Ecto neural progenitor cell (in vitro differentiated cells): ENCODE measurements at regions not wholly inside any gene's neighbourhood (a gene's known extent, or its start where the extent isn't known, plus 50 kb on each side); places are given as distances from the start of the nearest gene placed in this dataset.

Experiments
- DNase-seq: peaks from one replicate; pipeline ENCODE4 v3.0.0-alpha.2; 2018; ENCODE audit warnings: low spot score

DNA sequence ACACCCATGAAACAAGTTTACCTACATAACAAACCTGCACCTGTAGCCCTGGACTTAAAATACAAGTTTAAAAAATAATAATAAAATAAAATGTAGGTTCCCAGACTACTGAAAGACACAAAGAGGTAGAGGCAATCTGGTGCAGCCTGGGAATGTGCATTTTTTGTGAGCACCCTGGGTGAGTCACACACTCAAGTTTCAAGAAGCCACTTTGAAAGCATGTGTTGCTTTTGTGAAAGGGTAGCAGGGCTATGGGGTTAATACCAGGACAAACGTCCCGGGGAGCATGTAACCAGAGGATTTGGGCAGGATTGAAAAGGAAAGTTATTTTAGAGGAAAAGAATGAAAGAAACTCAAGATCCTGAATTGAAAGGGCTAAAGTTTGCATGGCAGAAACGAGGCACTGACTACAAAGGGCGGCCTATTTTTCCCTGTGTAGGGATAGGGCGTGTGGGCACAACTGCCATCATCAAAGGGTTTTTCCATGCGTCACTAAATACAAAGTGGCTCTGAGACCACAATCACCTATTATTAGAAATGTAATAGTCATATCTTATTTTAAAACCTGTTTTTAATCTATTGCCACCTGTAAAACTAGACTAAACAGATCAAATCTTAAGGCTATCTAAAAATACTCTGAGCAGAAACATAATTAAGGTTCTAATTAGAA, 314.9 kb downstream of the COG6 start:
- DNase-seq = no peak

DNA sequence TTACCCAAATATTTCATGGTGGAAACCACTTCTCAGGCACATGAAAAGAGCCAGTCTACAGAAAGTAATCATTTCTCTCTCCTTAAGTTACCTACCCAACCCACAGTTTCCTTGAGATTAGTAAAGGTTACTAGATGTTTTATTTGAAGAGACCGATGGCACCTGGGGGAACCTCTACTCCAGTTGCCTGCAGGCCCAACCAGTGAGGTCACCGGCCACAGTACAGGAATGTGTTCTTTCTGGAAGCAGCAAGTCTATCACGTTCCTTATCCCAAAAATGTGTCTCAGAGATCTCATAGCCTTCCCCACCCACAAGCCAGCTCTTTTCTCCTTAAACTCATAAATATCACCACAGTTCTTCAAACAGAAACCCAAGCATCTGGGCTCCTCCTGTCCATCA, 316.1 kb downstream of the COG6 start:
- no peak for DNase-seq

DNA sequence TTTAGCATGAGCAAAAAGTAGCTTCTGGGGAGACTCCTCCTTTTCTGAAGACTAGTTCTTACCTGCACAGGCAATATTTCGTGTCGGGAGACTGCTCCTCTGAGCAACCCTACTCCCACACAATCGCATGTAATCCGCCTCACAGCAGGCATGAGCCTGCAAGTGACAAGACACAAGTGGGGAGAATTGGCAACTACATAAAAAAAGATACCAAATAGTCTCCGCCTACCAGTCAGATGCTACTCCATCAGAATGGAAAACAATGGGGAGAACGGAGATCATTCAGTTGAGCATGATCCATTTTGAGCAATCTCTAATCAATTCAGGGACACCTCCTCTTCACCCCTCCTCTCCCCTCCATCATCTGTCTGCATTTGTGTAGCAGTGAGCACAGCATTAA, 321.0 kb downstream of the COG6 start:
- DNase-seq = no peak

DNA sequence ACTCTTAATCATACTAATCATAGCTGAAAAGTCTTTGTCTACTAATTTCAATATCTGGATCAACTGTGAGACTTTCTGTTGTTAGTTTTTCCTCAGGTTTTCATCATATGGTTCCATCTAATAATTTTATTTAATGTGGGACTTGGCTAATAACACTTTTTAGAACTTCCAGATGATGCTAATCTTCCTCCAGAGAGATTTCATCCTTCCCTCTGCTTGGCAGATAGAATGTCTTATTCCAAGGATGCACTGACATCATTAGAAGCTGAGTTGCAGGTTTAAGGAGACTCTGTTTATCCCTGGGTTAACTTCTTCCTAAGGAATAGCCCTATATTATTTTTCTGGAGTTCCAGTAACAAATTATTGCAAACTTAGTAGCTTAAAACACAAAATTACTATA, 325.6 kb downstream of the COG6 start:
- no peak for DNase-seq

DNA sequence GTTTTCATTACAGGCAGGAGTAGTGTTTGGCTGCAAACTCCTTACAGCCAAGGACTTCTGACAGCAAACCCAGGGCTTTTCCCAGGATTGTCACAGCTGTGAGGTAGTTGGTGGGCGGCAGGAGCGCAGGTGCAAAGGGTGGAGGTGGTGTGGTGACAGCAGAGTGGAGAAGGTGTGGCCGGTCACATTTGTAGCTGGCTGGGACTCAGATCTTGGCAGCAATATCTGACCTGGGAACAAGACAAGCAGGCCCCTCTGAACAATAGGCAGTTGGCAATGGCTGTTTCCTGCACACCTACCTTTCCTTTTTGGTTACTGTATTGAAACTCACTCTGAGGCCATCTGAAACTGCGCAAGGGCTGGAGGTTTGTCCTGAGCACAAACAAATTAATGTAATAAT, 327.3 kb downstream of the COG6 start:
- no peak for DNase-seq

DNA sequence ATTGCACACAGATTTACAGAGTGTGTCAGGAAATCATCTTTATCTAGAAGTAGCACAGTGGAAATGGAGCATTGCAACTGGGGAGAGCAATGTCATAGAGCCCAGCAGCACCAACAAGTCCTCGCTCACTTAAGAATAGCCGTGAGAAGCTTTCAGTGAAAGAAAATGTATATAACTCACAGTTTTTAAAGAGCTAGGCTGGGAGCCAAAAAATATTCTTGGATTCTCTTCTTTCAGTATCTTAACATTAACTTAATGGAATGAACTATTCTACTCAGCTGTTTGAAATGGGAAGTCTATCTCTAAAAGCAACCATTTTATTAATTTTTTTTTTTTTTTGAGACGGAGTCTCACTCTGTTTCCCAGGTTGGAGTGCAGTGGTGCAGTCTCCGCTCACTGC, 329.6 kb downstream of the COG6 start:
- no peak for DNase-seq

DNA sequence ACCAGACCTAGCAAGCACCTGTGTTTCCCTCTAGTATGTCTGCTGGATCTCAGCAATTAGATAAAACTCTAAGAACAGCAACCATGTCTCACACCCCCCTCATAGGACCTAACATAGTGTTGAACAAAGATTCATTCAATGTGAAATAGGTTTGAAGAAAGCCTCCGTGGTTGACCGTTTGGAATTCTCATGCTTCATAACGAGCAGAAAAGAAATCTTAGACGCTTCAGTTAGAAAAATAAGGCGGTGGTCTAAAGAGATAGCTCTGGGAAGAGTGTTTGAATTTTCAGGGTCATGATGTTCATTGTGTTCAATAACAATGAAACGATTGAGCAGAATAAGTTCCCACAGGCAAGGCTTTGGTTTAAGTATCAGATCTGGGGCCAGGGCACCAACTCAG, 332.9 kb downstream of the COG6 start:
- no peak for DNase-seq

DNA sequence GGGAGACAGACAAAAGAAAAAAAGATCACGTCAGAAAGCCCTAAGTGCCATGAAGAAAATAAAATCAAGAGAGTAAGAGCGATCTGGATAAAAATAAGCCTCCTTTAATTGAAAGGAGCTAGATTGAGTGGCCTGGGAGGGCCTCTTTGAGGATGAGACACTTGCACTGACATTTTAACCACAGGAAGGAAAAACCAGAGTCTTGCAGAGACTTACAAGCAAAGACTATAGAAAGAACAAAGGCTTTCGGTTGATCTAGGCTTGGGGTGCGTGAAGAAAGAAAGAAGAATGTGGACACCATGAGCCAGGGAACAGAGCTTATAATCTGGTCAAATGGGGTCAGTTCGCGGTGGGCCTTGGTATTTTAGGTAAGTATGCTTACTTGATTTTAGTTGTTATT, 342.7 kb downstream of the COG6 start:
- DNase-seq = no peak

DNA sequence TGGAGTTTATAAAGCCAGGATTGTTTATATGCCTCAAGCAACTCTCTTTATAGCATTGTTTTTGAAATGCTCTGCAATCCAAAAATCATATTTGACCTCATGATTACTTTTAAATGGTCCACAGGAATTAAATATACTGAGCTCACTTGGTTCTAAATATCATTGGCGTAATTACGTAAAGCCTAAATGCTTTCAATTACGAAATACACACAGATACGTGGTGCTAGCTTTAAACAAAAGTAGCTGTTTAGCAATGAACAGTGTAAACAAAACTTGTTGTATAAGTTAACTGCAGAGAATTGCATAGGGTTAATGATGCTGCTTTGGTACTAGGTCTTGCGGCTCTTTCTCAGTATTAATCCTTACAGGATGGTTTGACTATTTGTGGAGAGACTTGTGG, 346.6 kb downstream of the COG6 start:
- no peak for DNase-seq

DNA sequence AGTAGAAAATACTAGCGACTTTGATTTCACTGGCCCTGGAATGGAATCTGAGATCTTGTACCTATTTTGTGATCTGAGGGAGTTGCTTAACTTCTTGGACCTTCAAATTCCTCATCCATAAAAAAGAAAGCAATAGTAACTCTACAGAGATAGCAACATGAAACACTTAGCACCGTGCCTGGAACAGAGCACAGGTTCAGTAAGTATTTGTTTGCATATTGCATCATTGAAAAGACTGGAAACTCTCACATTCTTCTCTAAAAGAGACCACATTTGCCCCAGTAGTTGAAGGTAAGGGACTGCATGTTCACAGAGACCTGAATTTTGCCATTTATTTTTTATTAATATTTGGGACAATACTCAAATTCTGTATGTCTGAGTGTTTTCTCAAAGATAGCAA, 358.1 kb downstream of the COG6 start:
- no peak for DNase-seq

DNA sequence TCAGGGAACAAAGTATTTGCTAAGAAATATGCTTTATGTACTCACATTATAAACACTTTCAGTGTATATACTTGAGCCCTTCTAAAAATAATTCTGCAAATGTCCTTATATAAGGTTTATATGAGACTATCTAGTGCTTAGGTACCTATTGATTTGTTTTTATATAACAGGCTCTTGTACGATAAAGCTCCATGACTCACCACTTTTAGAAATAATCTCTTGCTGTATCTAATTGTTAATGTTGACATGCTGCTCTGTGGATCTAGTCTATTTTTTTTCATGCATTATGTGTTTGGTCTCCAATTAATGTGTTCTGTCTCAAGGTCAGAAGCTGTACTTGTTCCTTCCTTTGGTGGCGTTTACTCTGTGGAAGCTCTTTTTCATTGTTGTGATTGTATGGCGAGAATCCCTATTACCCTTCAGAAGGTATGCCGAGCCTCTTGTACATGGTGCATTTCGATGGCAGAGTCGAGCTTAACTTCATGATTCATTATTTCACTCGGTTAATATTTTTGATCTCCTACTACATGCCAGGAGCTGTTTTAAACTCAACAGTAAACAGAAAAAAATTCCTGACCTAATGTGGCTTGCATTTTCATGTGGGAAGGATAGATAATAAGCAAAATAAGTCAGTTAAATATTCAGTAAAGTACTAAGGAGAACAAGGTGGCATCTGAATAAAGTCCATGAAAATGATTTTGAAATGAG, 361.6 kb downstream of the COG6 start:
- DNase-seq = no peak

DNA sequence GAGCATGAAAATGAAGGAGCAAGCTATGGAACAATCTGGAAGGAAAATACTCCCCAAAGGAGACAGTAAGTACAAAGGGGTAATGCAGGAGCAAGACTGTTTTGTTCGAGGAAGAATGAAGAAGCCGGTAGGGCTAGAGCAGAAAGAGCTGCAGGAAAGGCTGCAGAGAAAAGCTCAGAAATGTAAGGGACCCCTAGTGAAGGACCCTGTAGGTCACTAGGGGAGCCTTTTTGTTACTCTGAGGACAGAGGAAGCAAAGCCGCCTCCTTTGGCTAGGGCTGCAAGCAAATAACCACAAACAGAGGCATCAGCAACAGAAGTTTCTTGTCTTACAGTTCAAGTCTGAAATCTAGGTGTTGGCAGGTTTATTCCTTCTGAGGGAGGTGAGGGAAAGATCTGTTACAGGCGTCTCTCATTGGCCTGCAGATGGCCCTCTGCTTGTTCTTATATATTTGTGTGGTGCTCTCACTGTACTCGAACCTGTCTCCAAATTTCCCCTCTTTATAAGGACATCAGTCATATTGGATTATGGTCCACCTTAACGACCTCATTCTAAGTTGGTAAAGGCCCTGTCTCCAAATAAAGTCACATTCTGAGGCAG, 362.3 kb downstream of the COG6 start:
- DNase-seq = no peak

DNA sequence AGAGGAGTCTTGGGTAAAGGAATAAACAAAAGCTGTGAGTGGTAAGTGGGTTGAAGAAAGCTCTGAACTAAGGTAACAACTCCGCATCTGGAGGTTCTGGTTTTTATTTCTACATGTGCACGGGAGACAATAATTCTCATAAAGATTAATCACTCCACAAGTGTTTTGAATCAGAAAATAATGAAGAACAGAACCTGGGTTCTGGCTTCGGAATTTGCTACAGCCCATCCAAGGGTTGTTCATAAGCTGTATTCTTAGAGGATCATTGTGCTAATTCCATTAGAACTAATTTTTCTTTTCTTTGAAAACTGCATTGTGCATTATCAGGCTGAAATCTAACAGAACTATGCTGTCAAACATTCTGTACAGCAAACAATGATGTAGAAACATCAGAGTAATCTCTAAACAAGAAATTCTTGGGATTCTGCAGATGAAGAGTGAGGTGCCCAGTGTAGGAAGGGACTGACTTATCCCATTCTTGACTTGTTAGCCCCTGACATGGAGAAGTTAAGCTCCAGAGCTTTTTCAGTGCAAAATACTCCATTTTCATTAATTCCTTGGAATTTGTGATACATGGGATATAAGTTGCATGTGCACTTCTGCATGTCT, 368.2 kb downstream of the COG6 start:
- no peak for DNase-seq

DNA sequence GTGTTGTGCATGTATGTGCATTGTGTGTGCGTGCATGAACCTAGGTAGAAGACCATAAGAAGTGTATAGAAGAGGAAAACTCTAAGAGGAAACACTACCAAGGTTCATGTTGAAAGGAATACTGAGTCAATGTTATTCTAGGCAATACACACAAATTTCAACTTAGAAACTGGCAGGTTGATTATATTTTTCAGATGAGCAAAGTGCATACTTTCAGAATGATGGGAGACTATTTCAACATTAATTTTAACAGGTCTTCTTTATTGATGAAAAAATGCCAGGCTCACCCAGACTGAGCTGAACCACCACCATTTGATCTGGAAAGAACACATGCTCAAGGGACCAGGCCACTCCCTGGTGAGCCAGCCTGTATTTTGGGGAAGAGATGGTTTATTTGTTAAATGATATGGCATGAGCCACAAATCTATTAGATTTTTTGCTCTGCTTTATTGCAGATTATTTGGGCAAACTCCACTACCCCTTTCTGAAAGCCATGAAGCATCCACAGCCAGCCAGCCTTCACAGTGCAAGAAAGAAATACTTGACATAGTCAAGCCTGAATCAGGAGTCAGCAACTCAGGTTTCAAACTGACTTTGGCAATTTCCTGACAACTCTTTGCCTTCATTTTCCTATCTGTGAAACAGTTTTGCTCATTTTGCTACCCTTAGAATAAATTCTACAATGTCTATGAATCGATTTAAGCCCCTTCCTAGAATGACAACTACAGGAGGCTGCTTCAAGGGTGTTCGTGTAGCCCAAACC, 368.9 kb downstream of the COG6 start:
- DNase-seq = no peak

DNA sequence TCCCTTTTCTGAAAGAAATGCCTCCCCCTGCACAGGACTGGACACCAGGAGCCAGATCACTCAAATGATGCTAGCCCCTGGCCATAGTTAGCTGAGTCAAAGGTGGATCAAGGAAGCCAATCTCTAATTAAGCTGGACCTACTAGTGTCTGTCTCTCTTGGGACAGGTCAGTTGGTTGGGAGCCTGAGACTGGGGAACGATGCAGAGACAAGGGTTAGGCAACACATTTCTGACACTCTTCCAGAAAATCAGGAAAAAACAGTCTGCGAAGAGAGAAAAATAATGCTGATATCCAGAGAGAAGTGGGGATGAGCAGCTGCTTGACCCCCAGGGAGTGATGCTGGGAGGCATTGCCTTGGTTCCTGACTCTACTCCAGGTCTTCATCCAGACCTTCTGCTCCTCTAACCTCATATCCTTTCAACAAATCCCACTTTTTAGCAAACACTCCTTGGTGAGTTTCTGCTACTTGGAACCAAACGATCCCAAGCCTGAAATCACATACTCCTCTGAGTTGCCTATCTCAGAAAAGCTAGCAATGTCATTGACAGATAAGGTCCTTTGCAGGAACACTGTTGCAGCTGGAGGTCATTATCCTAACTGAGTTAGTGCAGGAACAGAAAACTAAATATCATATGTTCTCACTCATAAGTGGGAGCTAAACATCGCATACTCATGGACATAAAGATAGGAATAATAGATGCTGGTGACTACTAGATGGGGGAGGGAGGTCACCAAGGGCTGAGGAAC, 369.7 kb downstream of the COG6 start:
- no peak for DNase-seq

DNA sequence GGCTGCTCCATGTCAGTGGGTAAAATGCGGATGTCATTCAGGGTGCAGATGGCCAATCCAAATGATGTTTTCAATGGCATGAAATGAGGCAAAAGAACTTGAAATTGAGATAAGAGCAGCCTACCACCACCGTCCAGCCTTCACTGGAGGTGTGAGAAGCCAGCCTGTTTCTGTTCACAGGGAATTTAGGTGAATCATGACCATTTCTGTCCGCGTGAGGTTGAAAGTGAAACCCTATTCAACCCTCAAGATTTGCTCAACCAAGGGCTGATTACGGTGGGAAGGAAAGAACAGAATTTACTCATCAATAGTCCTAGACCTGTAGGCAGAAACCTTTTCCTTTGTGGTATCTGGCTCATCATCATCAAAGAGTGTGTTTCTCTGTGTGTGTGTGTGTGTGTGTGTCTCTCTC, 370.7 kb downstream of the COG6 start:
- no peak for DNase-seq

DNA sequence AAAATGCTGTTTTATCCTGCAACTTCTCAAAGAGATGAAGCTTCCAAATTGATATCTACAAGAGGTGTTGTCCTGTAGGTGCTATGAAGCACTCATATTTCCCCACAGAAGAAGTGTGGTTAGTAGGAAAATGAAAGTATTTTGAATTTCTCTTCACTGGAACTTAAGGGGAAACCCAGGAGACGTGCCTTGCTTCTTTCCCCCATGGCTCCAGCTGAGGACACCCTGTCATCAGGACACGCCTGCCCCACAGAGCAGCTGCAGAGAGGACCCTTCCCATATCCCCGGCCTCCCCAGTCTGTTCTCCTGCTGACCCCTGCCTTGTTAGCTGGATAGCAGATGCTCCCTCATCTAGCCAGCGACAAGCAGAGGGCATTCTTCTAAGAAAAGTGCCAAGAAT, 371.3 kb downstream of the COG6 start:
- no peak for DNase-seq

DNA sequence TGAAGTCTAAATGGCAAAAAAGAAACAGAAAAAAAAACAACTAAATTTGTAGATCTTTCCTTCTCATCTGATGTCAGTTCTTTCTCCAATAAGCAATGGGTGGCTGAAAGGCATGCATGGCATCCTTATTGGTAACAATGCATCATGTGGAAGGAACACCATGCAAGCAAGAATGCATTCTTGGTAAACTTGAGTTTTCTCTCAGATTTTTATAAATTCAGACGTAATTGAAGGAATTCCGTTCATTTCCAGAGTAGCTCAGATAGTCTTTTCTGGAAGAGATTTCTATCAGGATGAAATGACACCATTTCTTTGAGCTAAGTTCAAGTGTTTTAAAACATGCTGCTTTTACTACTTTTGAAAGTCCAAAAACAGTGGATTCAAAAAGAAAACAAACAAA, 373.0 kb downstream of the COG6 start:
- no peak for DNase-seq

DNA sequence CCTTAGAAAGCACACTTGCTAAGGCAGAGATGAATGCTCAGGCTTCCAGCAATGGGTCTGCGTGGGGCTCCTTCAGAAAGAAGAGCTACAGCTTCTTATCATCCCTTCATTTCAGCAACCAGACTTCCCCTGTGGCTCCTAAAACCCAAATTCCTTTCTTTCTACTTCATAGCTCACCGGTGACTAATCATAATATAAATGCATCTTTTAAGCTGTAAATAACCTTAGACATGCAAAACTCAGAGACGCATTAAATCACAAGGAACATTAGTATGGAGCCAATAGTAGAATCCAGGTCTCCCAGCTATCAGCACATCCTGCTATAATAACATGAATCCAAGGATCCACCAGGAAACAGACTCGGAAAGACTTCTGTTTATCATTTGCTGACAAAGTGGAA, 375.6 kb downstream of the COG6 start:
- DNase-seq = no peak

DNA sequence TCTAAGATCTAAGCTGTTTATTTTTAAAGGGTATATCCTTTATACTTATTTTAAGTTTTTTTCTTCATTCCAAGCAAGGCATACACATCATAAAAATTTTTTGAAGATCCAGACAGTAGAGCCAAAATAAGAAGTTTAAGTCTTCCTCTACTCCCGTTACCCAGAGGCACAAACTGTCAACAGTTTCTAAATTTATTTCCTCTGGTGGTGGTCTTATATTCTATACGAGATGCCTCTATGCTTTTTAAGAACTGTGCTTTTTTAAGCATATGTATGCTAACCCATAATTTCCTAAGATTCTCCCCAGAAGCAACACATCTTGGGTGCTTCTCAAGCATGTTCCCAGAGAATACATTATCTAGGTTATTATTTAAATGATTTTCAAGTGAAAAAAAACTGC, 383.6 kb downstream of the COG6 start:
- no peak for DNase-seq

DNA sequence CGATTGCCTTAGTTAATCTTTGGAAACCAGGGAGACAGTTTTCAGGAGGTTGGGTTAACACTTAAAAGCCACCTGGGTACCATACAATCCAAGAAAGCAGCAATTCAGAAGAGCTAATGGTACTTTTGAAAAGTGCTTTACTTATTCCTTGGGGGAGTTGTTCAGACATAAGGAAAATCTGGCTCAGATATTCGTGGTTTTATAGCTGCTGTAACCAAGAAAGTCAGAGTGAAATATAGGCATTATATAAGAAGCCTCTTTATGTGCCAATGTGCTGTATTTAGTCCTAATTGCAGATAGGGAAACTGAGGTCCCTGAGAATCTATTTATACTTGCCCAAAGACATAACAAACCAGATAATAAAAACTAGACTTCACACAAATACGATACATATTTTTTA, 387.5 kb downstream of the COG6 start:
- no peak for DNase-seq

DNA sequence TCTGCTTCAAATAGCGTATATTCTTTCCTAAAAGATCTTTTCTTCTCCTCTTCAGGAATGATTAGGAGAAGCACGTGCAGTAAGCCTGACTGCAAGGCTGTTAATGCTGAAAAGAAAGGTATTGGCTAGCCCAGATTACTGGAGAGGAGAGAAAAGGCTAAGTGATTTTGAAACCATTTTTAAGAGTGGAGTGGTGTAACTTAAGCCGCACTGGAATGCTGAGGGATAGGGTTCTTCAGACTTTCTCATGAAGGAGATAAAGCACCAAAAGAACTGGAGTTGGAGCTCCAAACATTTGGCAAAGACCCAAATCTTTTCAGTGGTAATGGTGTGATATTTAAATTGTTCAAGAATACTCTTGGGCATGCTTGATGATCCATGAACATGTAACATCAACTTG, 388.3 kb downstream of the COG6 start:
- DNase-seq = no peak
